Gastrocnemius medialis (tissue), 4 donors: ENCODE measurements at regions not wholly inside any gene's neighbourhood (a gene's known extent, or its start where the extent isn't known, plus 50 kb on each side); places are given as distances from the start of the nearest gene placed in this dataset.

Source experiments
- CTCF ChIP-seq, 5 experiments: fragments of 450-650 bp in 3 of 5; fragments of 200-600 bp in 2 of 5; sonication (generic) in 2 of 5; IDR thresholded peaks in 4 of 5; conservative IDR thresholded peaks in 1 of 5; 1 replicate in 4 of 5; 2 replicates in 1 of 5; pipeline ENCODE4 v1.5.1; 2016 to 2019; ENCODE audit warnings: antibody characterized with exemption in 5 of 5, mild to moderate bottlenecking in 3 of 5, moderate library complexity in 3 of 5
- POLR2A ChIP-seq, 2 donors: fragments of 450-650 bp; IDR thresholded peaks; one replicate each; pipeline ENCODE4 v1.6.1; 2017; ENCODE audit warnings: antibody characterized with exemption in 2 of 2, mild to moderate bottlenecking in 2 of 2, moderate library complexity in 2 of 2

- TF ChIP-seq CTCF (IDR thresholded peaks at IDR 0.05 in 4 of 5, conservative IDR thresholded peaks at IDR 0.05 in 1 of 5) (no peak), POLR2A (IDR thresholded peaks at IDR 0.05) (no peak)
These were observed 90.1 kb upstream of the FOXG1 start for GRCh38 chr14:28676479-28676878.
